HG02571 (cell line): ENCODE measurements at regions not wholly inside any gene's neighbourhood (a gene's known extent, or its start where the extent isn't known, plus 50 kb on each side); places are given as distances from the start of the nearest gene placed in this dataset.

Source experiments
- ATAC-seq: cut with Tn5 transposase; IDR thresholded peaks from one replicate; pipeline ENCODE4 v1.9.1; 2021; ENCODE audit warnings: mild to moderate bottlenecking, moderate library complexity; ENCODE audit not compliant: unreplicated experiment

GRCh38 chr5:105587963-105588662 lies 2025.5 kb upstream of the NUDT12 start:
- no peak for ATAC-seq

GRCh38 chr5:105581988-105582690 lies 2019.5 kb upstream of the NUDT12 start:
- no peak for ATAC-seq

- no peak for ATAC-seq
Observed at GRCh38 chr5:105573575-105573974, 2011.0 kb upstream of the NUDT12 start.

GRCh38 chr5:105565531-105565930 lies 2002.9 kb upstream of the NUDT12 start:
- no peak for ATAC-seq

- ATAC-seq: no peak
Observed at GRCh38 chr5:105563842-105564241, 2001.3 kb upstream of the NUDT12 start.

GRCh38 chr5:105554568-105555169 lies 1992.1 kb upstream of the NUDT12 start:
- no peak for ATAC-seq

- no peak for ATAC-seq
Observed at GRCh38 chr5:105544300-105544699, 1981.7 kb upstream of the NUDT12 start.

- ATAC-seq: no peak
Observed at GRCh38 chr5:105536675-105537074, 1974.1 kb upstream of the NUDT12 start.

- ATAC-seq: no peak
Observed at GRCh38 chr5:105530716-105531261, 1968.2 kb upstream of the NUDT12 start.

GRCh38 chr5:105529851-105530250 lies 1967.3 kb upstream of the NUDT12 start:
- no peak for ATAC-seq

GRCh38 chr5:105508519-105508918 lies 1945.9 kb upstream of the NUDT12 start:
- no peak for ATAC-seq

GRCh38 chr5:105506692-105507277 lies 1944.2 kb upstream of the NUDT12 start:
- ATAC-seq: no peak

- no peak for ATAC-seq
Observed at GRCh38 chr5:105503950-105504349, 1941.4 kb upstream of the NUDT12 start.

- no peak for ATAC-seq
Observed at GRCh38 chr5:105501315-105501714, 1938.7 kb upstream of the NUDT12 start.

GRCh38 chr5:105475401-105475800 lies 1912.8 kb upstream of the NUDT12 start:
- ATAC-seq: no peak

GRCh38 chr5:105462377-105462776 lies 1899.8 kb upstream of the NUDT12 start:
- no peak for ATAC-seq

- no peak for ATAC-seq
Observed at GRCh38 chr5:105460721-105461120, 1898.1 kb upstream of the NUDT12 start.

- no peak for ATAC-seq
Observed at GRCh38 chr5:105453216-105453807, 1890.7 kb upstream of the NUDT12 start.

- ATAC-seq: no peak
Observed at GRCh38 chr5:105448271-105448670, 1885.7 kb upstream of the NUDT12 start.

GRCh38 chr5:105430516-105430915 lies 1867.9 kb upstream of the NUDT12 start:
- no peak for ATAC-seq
